Lower leg skin (tissue), 4 donors: ENCODE measurements at regions not wholly inside any gene's neighbourhood (a gene's known extent, or its start where the extent isn't known, plus 50 kb on each side); places are given as distances from the start of the nearest gene placed in this dataset.

Source experiments
- DNase-seq, 2 donors: peaks; one replicate each; pipeline ENCODE4 v3.0.0-alpha.2; 2019; ENCODE audit warnings: low spot score in 2 of 2
- H3K4me3 ChIP-seq: fragments of 200-600 bp; sonication (generic); 2 replicates; pipeline ENCODE4 v1.5.1; 2017; ENCODE audit warnings: mild to moderate bottlenecking, low read depth; ENCODE audit not compliant: poor library complexity, severe bottlenecking
- CTCF ChIP-seq, 3 donors: fragments of 450-650 bp; IDR thresholded peaks; one replicate each; pipeline ENCODE4 v1.5.1; 2016; ENCODE audit warnings: antibody characterized with exemption in 3 of 3, mild to moderate bottlenecking in 3 of 3, moderate library complexity in 2 of 3
- POLR2A ChIP-seq, 2 donors: fragments of 450-650 bp; IDR thresholded peaks; one replicate each; pipeline ENCODE4 v1.6.1; 2016 to 2017; ENCODE audit warnings: antibody characterized with exemption in 2 of 2, mild to moderate bottlenecking in 1 of 2, moderate library complexity in 1 of 2
- WGBS, 2 donors: methylation state at CpG; one replicate each; pipeline ENCODE4 v1.1.5; 2018; 5-methylcytosine and 5-hydroxymethylcytosine counted together
- intact Hi-C: fragments of 100-400 bp; cut with DNase I; formaldehyde crosslinking; loops from one replicate; pipeline ENCODE4 v1.15.0; 2023; ENCODE audit warnings: low total_unique reads

GRCh38 chr11:32012049-32012448 is 78.8 kb upstream of the RCN1 start:
- no peak for DNase-seq
- TF ChIP-seq POLR2A (IDR thresholded peaks at IDR 0.05): no peak
- intact Hi-C loops: no loop called here
- WGBS, 2 donors: 48 to 52% methylated on average over 6 of the region's 6 CpGs
- H3K4me3 ChIP-seq: no peak overlapping the region

GRCh38 chr11:32008880-32009551 is 81.9 kb upstream of the RCN1 start:
- DNase-seq: no peak
- TF ChIP-seq POLR2A (IDR thresholded peaks at IDR 0.05) (no peak), CTCF (IDR thresholded peaks at IDR 0.05) (no peak)
- H3K4me3 ChIP-seq: no peak overlapping the region
- 69 to 70% methylated on average over 8 of the region's 8 CpGs for WGBS, 2 donors
- intact Hi-C loops: no loop called here

- H3K4me3 ChIP-seq: no peak overlapping the region
- WGBS, 2 donors: 16 to 20% methylated on average over 5 of the region's 5 CpGs
- DNase-seq: no peak
- TF ChIP-seq POLR2A (IDR thresholded peaks at IDR 0.05) (no peak), CTCF (IDR thresholded peaks at IDR 0.05) (no peak)
- intact Hi-C loops: no loop called here
Observed at GRCh38 chr11:32006799-32007388, 84.0 kb upstream of the RCN1 start.

- intact Hi-C loops: no loop called here
- no peak overlapping the region for H3K4me3 ChIP-seq
- WGBS, 2 donors: 91 to 92% methylated on average over 13 of the region's 13 CpGs
- DNase-seq: no peak
- TF ChIP-seq POLR2A (IDR thresholded peaks at IDR 0.05) (no peak), CTCF (IDR thresholded peaks at IDR 0.05) (no peak)
Observed at GRCh38 chr11:32005786-32006416, 85.0 kb upstream of the RCN1 start.

GRCh38 chr11:32003335-32003734 is 87.5 kb upstream of the RCN1 start:
- TF ChIP-seq CTCF (IDR thresholded peaks at IDR 0.05): no peak
- no peak for TF ChIP-seq POLR2A (IDR thresholded peaks at IDR 0.05)
- no peak for DNase-seq
- intact Hi-C loops: no loop called here
- H3K4me3 ChIP-seq: no peak overlapping the region
- WGBS, 2 donors: 69 to 75% methylated on average over 9 of the region's 9 CpGs

- no peak overlapping the region for H3K4me3 ChIP-seq
- 60 to 63% methylated on average over 2 of the region's 2 CpGs for WGBS, 2 donors
- TF ChIP-seq CTCF (IDR thresholded peaks at IDR 0.05): no peak
- TF ChIP-seq POLR2A (IDR thresholded peaks at IDR 0.05): no peak
- intact Hi-C loops: no loop called here
- no peak for DNase-seq
Observed at GRCh38 chr11:32002311-32002710, 88.6 kb upstream of the RCN1 start.
